ENCODE measurements at regions not wholly inside any gene's neighbourhood (a gene's known extent, or its start where the extent isn't known, plus 50 kb on each side); places are given as distances from the start of the nearest gene placed in this dataset.

DNA sequence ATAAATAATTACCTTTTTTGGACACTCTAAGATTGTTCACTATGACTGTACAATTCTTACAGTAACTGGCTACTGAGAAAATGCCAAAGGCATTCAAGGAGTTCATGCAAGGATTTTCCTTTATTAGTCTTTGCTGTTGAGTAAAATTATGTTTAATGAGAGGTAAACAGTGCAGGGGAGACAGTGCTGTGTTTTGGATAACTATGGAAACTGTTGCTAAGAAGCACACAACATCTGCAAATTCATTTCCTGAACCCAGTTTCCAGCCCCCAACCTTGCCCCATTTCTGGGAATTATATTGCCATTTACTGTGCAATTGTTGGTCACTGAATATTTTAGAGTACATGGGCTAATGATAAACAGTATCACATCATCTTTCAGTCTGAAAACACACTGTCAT lies 1005.8 kb downstream of the TRHDE start:
- no peaks in the 10 kb centered on the region for H3K36me3 ChIP-seq (ENCODE audit: control insufficient read depth, insufficient read depth, low read length)
- in situ Hi-C loops (cut with HindIII; ENCODE audit: low pct_unique_long_range_greater_than_20kb, low sequenced_read_pairs) = no loop called here
- H3K4me1 ChIP-seq (ENCODE audit: control insufficient read depth, insufficient read depth, low read length) = no peaks in the 10 kb centered on the region
- no TSS peak for BruUV-seq (replicated peaks)
- TF ChIP-seq, protein P1, sequence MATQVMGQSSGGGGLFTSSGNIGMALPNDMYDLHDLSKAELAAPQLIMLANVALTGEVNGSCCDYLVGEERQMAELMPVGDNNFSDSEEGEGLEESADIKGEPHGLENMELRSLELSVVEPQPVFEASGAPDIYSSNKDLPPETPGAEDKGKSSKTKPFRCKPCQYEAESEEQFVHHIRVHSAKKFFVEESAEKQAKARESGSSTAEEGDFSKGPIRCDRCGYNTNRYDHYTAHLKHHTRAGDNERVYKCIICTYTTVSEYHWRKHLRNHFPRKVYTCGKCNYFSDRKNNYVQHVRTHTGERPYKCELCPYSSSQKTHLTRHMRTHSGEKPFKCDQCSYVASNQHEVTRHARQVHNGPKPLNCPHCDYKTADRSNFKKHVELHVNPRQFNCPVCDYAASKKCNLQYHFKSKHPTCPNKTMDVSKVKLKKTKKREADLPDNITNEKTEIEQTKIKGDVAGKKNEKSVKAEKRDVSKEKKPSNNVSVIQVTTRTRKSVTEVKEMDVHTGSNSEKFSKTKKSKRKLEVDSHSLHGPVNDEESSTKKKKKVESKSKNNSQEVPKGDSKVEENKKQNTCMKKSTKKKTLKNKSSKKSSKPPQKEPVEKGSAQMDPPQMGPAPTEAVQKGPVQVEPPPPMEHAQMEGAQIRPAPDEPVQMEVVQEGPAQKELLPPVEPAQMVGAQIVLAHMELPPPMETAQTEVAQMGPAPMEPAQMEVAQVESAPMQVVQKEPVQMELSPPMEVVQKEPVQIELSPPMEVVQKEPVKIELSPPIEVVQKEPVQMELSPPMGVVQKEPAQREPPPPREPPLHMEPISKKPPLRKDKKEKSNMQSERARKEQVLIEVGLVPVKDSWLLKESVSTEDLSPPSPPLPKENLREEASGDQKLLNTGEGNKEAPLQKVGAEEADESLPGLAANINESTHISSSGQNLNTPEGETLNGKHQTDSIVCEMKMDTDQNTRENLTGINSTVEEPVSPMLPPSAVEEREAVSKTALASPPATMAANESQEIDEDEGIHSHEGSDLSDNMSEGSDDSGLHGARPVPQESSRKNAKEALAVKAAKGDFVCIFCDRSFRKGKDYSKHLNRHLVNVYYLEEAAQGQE (IDR thresholded peaks at IDR 0.05; ENCODE audit: insufficient read depth in 1 of 2, low read depth in 2 of 2, low read length in 1 of 2) = no peak
- TF ChIP-seq POLR2AphosphoS5 (IDR thresholded peaks at IDR 0.05; ENCODE audit: low read depth, low read length) = no peak
- TF ChIP-seq, protein P2, sequence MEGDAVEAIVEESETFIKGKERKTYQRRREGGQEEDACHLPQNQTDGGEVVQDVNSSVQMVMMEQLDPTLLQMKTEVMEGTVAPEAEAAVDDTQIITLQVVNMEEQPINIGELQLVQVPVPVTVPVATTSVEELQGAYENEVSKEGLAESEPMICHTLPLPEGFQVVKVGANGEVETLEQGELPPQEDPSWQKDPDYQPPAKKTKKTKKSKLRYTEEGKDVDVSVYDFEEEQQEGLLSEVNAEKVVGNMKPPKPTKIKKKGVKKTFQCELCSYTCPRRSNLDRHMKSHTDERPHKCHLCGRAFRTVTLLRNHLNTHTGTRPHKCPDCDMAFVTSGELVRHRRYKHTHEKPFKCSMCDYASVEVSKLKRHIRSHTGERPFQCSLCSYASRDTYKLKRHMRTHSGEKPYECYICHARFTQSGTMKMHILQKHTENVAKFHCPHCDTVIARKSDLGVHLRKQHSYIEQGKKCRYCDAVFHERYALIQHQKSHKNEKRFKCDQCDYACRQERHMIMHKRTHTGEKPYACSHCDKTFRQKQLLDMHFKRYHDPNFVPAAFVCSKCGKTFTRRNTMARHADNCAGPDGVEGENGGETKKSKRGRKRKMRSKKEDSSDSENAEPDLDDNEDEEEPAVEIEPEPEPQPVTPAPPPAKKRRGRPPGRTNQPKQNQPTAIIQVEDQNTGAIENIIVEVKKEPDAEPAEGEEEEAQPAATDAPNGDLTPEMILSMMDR (IDR thresholded peaks at IDR 0.05) = no peak
- no peak for TF ChIP-seq TCF7L2 (IDR thresholded peaks at IDR 0.05; ENCODE audit: low read depth, low read length)
- no peak for TF ChIP-seq SIN3A (IDR thresholded peaks at IDR 0.05; ENCODE audit: borderline replicate concordance, insufficient read depth, low read depth, low read length)
- no peak for ATAC-seq
- CTCF ChIA-PET = no interaction called here
- no peak overlapping the region for H3K27ac ChIP-seq (ENCODE audit: low read length)
- intact Hi-C loops (cut with micrococcal nuclease; ENCODE audit: unreplicated experiment) = no loop called here
- H3K27me3 ChIP-seq (ENCODE audit: control insufficient read depth, insufficient read depth, low read length) = no peaks in the 10 kb centered on the region
- H3K9me3 ChIP-seq (ENCODE audit: control insufficient read depth, insufficient read depth, low read depth, low read length) = no peaks in the 10 kb centered on the region
- no peak for DNase-seq (ENCODE audit: low read depth, low spot score)
- POLR2A ChIA-PET = no interaction called here
- no peak overlapping the region for H3K4me3 ChIP-seq (ENCODE audit: low read depth in 2 of 2, low read length in 2 of 2)

DNA sequence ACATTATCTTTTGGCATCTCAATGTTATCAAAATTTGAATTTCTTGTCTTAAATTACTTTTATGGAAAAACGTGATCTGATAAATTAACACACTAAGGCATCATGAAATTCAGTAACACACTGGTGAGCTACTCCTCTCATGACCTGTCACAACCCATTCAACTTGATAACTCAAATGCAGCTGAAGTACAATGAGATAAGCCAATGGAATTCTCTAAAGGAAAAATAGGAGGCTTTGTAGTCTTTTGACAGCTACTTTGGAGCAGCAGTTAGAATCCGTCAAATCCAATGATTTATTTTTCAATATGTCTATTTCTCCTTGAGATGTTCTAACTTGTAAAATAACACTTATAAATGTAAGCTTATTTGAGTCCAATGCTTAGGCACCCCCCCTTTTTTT lies 1029.4 kb downstream of the TRHDE start:
- ATAC-seq (no peak), DNase-seq (ENCODE audit: low read depth, low spot score) (no peak)
- no peaks in the 10 kb centered on the region for H3K9me3 ChIP-seq (ENCODE audit: control insufficient read depth, insufficient read depth, low read depth, low read length)
- no peaks in the 10 kb centered on the region for H3K4me1 ChIP-seq (ENCODE audit: control insufficient read depth, insufficient read depth, low read length)
- H3K27ac ChIP-seq (ENCODE audit: low read length) = no peak overlapping the region
- H3K27me3 ChIP-seq (ENCODE audit: control insufficient read depth, insufficient read depth, low read length) = no peaks in the 10 kb centered on the region
- in situ Hi-C loops (cut with HindIII; ENCODE audit: low pct_unique_long_range_greater_than_20kb, low sequenced_read_pairs) (no loop called here), intact Hi-C loops (cut with micrococcal nuclease; ENCODE audit: unreplicated experiment) (no loop called here)
- H3K36me3 ChIP-seq (ENCODE audit: control insufficient read depth, insufficient read depth, low read length) = no peaks in the 10 kb centered on the region
- ChIA-PET CTCF (no interaction called here), POLR2A (no interaction called here)
- no peak overlapping the region for H3K4me3 ChIP-seq (ENCODE audit: low read depth in 2 of 2, low read length in 2 of 2)
- TF ChIP-seq, protein P1 (IDR thresholded peaks at IDR 0.05; ENCODE audit: insufficient read depth in 1 of 2, low read depth in 2 of 2, low read length in 1 of 2) = no peak
- TF ChIP-seq SIN3A (IDR thresholded peaks at IDR 0.05; ENCODE audit: borderline replicate concordance, insufficient read depth, low read depth, low read length) (no peak), TCF7L2 (IDR thresholded peaks at IDR 0.05; ENCODE audit: low read depth, low read length) (no peak), POLR2AphosphoS5 (IDR thresholded peaks at IDR 0.05; ENCODE audit: low read depth, low read length) (no peak)
- TF ChIP-seq, protein P2 (IDR thresholded peaks at IDR 0.05) = no peak
- no TSS peak for BruUV-seq (replicated peaks)

Measured in Panc1 (cell line).